ENCODE measurements at regions not wholly inside any gene's neighbourhood (a gene's known extent, or its start where the extent isn't known, plus 50 kb on each side); places are given as distances from the start of the nearest gene placed in this dataset.

- intact Hi-C loops (cut with micrococcal nuclease) = no loop called here
- ATAC-seq = no peak
- no peak for DNase-seq
These were observed 512.3 kb downstream of the TFAP2B start for GRCh38 chr6:51330971-51331370.

- intact Hi-C loops (cut with micrococcal nuclease) = no loop called here
- ATAC-seq (no peak), DNase-seq (no peak)
These were observed 516.9 kb downstream of the TFAP2B start for GRCh38 chr6:51335543-51335942.

- ATAC-seq = no peak
- intact Hi-C loops (cut with micrococcal nuclease) = no loop called here
- DNase-seq = no peak
These were observed 517.5 kb downstream of the TFAP2B start for GRCh38 chr6:51336185-51336584.

- intact Hi-C loops (cut with micrococcal nuclease) = no loop called here
- DNase-seq (no peak), ATAC-seq (no peak)
These were observed 518.6 kb downstream of the TFAP2B start for GRCh38 chr6:51337277-51337676.

- intact Hi-C loops (cut with micrococcal nuclease) = no loop called here
- DNase-seq (no peak), ATAC-seq (no peak)
These were observed 520.4 kb downstream of the TFAP2B start for GRCh38 chr6:51339108-51339507.

GRCh38 chr6:51339728-51340127 is 521.1 kb downstream of the TFAP2B start:
- intact Hi-C loops (cut with micrococcal nuclease) = no loop called here
- ATAC-seq = no peak
- DNase-seq = no peak

- intact Hi-C loops (cut with micrococcal nuclease) = no loop called here
- ATAC-seq (no peak), DNase-seq (no peak)
These were observed 523.7 kb downstream of the TFAP2B start for GRCh38 chr6:51342393-51342792.

- no peak for DNase-seq
- intact Hi-C loops (cut with micrococcal nuclease) = no loop called here
- ATAC-seq = no peak
These were observed 531.2 kb downstream of the TFAP2B start for GRCh38 chr6:51349857-51350256.

GRCh38 chr6:51350308-51350904 is 531.7 kb downstream of the TFAP2B start:
- DNase-seq (no peak), ATAC-seq (no peak)
- intact Hi-C loops (cut with micrococcal nuclease) = no loop called here

GRCh38 chr6:51352506-51353029 is 533.9 kb downstream of the TFAP2B start:
- DNase-seq (no peak), ATAC-seq (no peak)
- intact Hi-C loops (cut with micrococcal nuclease) = no loop called here

- ATAC-seq = no peak
- no peak for DNase-seq
- intact Hi-C loops (cut with micrococcal nuclease) = no loop called here
These were observed 541.6 kb downstream of the TFAP2B start for GRCh38 chr6:51360287-51360686.

GRCh38 chr6:51365566-51365965 is 546.9 kb downstream of the TFAP2B start:
- intact Hi-C loops (cut with micrococcal nuclease) = no loop called here
- DNase-seq (no peak), ATAC-seq (no peak)

GRCh38 chr6:51369485-51369884 is 550.8 kb downstream of the TFAP2B start:
- no peak for ATAC-seq

GRCh38 chr6:51382847-51383246 is 564.2 kb downstream of the TFAP2B start:
- ATAC-seq (no peak), DNase-seq (no peak)
- intact Hi-C loops (cut with micrococcal nuclease) = no loop called here

More at GRCh38 chr6:51369485-51369884, 550.8 kb downstream of the TFAP2B start:
- DNase-seq = no peak
- intact Hi-C loops (cut with micrococcal nuclease) = no loop called here

- ATAC-seq (no peak), DNase-seq (no peak)
- intact Hi-C loops (cut with micrococcal nuclease) = no loop called here
These were observed 566.1 kb downstream of the TFAP2B start for GRCh38 chr6:51384736-51385135.

GRCh38 chr6:51386347-51386836 is 567.7 kb downstream of the TFAP2B start:
- DNase-seq = no peak
- intact Hi-C loops (cut with micrococcal nuclease) = no loop called here
- no peak for ATAC-seq

- intact Hi-C loops (cut with micrococcal nuclease) = no loop called here
- ATAC-seq (no peak), DNase-seq (no peak)
These were observed 569.2 kb downstream of the TFAP2B start for GRCh38 chr6:51387907-51388306.

GRCh38 chr6:51394061-51394460 is 575.4 kb downstream of the TFAP2B start:
- intact Hi-C loops (cut with micrococcal nuclease) = no loop called here
- DNase-seq = no peak
- ATAC-seq = no peak

GRCh38 chr6:51396583-51396982 is 577.9 kb downstream of the TFAP2B start:
- DNase-seq (no peak), ATAC-seq (no peak)
- intact Hi-C loops (cut with micrococcal nuclease) = no loop called here

- no peak for ATAC-seq
- DNase-seq = no peak
- intact Hi-C loops (cut with micrococcal nuclease) = no loop called here
These were observed 579.5 kb downstream of the TFAP2B start for GRCh38 chr6:51398064-51398705.

- intact Hi-C loops (cut with micrococcal nuclease) = no loop called here
- DNase-seq (no peak), ATAC-seq (no peak)
These were observed 580.1 kb downstream of the TFAP2B start for GRCh38 chr6:51398793-51399192.

Measured in left ventricle myocardium superior (tissue), 1 donor.